ENCODE measurements at regions not wholly inside any gene's neighbourhood (a gene's known extent, or its start where the extent isn't known, plus 50 kb on each side); places are given as distances from the start of the nearest gene placed in this dataset.

GRCh38 chr3:104788807-104789206, 577.9 kb upstream of the ALCAM start:
- TF ChIP-seq CTCF (optimal IDR thresholded peaks at IDR 0.05 in 1 of 3, IDR thresholded peaks at IDR 0.05 in 1 of 3, conservative IDR thresholded peaks at IDR 0.05 in 1 of 3; ENCODE audit: extremely low read depth in 1 of 3, insufficient read depth in 2 of 3, low read length in 3 of 3) (no peak), EZH2 (IDR thresholded peaks at IDR 0.05; ENCODE audit: low read length) (no peak)
